ENCODE measurements at regions not wholly inside any gene's neighbourhood (a gene's known extent, or its start where the extent isn't known, plus 50 kb on each side); places are given as distances from the start of the nearest gene placed in this dataset.
"Not testable (repeated sequence)": the region's sequence is repeated elsewhere in the genome, so short reads cannot be mapped to it uniquely, and the experiment has no call there.

DNA sequence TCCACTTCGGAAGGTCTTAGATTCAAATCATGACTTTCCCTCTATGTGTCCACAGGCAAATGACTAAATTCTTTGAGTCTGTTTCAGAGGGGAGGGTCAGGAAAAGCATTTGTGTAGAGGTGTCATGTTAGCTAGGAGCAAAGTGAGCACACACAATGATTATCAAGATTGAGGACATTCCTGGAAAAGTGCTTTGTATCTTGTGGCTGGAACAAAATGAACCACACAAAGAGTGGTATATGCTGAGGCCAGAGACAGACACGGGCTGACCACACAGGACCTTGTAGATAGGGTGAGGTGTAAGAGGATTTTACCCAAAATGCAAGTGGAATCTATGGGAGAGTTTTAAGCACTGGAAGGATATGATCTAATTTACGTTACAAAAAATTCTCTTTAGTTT, 245.3 kb upstream of the NMUR2 start:
- Histone ChIP-seq H3K27me3 (replicated peaks) (no peaks in the 10 kb centered on the region), H3K36me3 (replicated peaks) (no peaks in the 10 kb centered on the region), H3K27ac (no peak overlapping the region), H3K4me3 (ENCODE audit: low read depth, low read length) (no peak overlapping the region)
- in situ Hi-C loops (cut with HindIII; ENCODE audit: low pct_ligation_motif_present, low sequenced_read_pairs): no loop called here
- DNase-seq: no peak
- TF ChIP-seq, protein P1, sequence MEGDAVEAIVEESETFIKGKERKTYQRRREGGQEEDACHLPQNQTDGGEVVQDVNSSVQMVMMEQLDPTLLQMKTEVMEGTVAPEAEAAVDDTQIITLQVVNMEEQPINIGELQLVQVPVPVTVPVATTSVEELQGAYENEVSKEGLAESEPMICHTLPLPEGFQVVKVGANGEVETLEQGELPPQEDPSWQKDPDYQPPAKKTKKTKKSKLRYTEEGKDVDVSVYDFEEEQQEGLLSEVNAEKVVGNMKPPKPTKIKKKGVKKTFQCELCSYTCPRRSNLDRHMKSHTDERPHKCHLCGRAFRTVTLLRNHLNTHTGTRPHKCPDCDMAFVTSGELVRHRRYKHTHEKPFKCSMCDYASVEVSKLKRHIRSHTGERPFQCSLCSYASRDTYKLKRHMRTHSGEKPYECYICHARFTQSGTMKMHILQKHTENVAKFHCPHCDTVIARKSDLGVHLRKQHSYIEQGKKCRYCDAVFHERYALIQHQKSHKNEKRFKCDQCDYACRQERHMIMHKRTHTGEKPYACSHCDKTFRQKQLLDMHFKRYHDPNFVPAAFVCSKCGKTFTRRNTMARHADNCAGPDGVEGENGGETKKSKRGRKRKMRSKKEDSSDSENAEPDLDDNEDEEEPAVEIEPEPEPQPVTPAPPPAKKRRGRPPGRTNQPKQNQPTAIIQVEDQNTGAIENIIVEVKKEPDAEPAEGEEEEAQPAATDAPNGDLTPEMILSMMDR (IDR thresholded peaks at IDR 0.05; ENCODE audit: low read depth, low read length, missing control alignments): no peak

DNA sequence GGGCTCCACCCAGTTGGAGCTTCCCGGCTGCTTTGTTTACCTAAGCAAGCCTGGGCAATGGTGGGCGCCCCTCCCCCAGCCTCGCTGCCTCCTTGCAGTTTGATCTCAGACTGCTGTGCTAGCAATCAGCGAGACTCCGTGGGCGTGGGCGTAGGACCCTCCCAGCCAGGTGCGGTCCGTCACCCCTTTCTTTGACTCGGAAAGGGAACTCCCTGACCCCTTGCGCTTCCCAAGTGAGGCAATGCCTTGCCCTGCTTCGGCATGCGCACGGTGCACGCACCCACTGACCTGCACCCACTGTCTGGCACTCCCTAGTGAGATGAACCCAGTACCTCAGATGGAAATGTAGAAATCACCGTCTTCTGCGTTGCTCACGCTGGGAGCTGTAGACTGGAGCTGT, 254.4 kb upstream of the NMUR2 start:
- H3K27me3 ChIP-seq (replicated peaks); H3K4me3 ChIP-seq (ENCODE audit: low read depth, low read length); H3K36me3 ChIP-seq (replicated peaks); H3K27ac ChIP-seq; DNase-seq; in situ Hi-C loops (cut with HindIII; ENCODE audit: low pct_ligation_motif_present, low sequenced_read_pairs): not testable (repeated sequence)

GRCh38 chr5:152673601-152674000, 268.5 kb upstream of the NMUR2 start:
- Histone ChIP-seq H3K36me3 (replicated peaks) (no peaks in the 10 kb centered on the region), H3K27me3 (replicated peaks) (no peaks in the 10 kb centered on the region), H3K27ac (no peak overlapping the region), H3K4me3 (ENCODE audit: low read depth, low read length) (no peak overlapping the region)
- TF ChIP-seq, protein P1 (IDR thresholded peaks at IDR 0.05; ENCODE audit: low read depth, low read length, missing control alignments): no peak
- DNase-seq: no peak
- in situ Hi-C loops (cut with HindIII; ENCODE audit: low pct_ligation_motif_present, low sequenced_read_pairs): no loop called here

GRCh38 chr5:152674403-152674802, 269.3 kb upstream of the NMUR2 start:
- no peaks in the 10 kb centered on the region for H3K36me3 ChIP-seq (replicated peaks)
- TF ChIP-seq, protein P1 (IDR thresholded peaks at IDR 0.05; ENCODE audit: low read depth, low read length, missing control alignments): no peak

DNA sequence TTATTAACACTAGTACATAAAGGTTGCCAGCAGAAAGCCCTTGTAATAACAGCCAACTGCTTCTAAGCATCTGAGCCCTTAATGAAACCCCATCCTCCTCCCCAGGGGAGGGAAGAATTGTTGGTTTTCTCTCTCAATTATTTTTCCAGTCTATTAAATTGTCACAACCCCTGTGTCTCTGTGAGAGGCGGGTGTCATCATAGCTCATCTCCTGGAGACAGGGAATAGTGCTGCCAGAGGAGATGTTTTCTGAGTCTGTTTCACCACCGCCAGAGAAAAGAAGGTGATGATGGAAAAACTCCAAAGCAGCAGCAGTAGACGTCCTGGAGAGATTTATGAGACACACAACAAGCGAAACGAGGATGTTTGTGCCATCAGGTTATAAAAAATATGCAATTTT, 271.1 kb upstream of the NMUR2 start:
- Histone ChIP-seq H3K27ac (no peak overlapping the region), H3K4me3 (ENCODE audit: low read depth, low read length) (no peak overlapping the region), H3K27me3 (replicated peaks) (no peaks in the 10 kb centered on the region), H3K36me3 (replicated peaks) (no peaks in the 10 kb centered on the region)
- in situ Hi-C loops (cut with HindIII; ENCODE audit: low pct_ligation_motif_present, low sequenced_read_pairs): no loop called here
- TF ChIP-seq, protein P1 (IDR thresholded peaks at IDR 0.05; ENCODE audit: low read depth, low read length, missing control alignments): no peak
- DNase-seq: no peak

More at GRCh38 chr5:152674403-152674802, 269.3 kb upstream of the NMUR2 start:
- H3K4me3 ChIP-seq (ENCODE audit: low read depth, low read length): no peak overlapping the region
- DNase-seq: no peak
- H3K27me3 ChIP-seq (replicated peaks): no peaks in the 10 kb centered on the region
- no peak overlapping the region for H3K27ac ChIP-seq
- in situ Hi-C loops (cut with HindIII; ENCODE audit: low pct_ligation_motif_present, low sequenced_read_pairs): no loop called here

- in situ Hi-C loops (cut with HindIII; ENCODE audit: low pct_ligation_motif_present, low sequenced_read_pairs): no loop called here
- Histone ChIP-seq H3K27ac (no peak overlapping the region), H3K27me3 (replicated peaks) (no peaks in the 10 kb centered on the region), H3K36me3 (replicated peaks) (no peaks in the 10 kb centered on the region), H3K4me3 (ENCODE audit: low read depth, low read length) (no peak overlapping the region)
- DNase-seq: no peak
- TF ChIP-seq, protein P1 (IDR thresholded peaks at IDR 0.05; ENCODE audit: low read depth, low read length, missing control alignments): no peak
Measured at GRCh38 chr5:152683205-152683604, 278.1 kb upstream of the NMUR2 start.

All from brain microvascular endothelial cell (primary cell).